Mesothelial cell of epicardium (in vitro differentiated cells): ENCODE measurements at regions not wholly inside any gene's neighbourhood (a gene's known extent, or its start where the extent isn't known, plus 50 kb on each side); places are given as distances from the start of the nearest gene placed in this dataset.

Experiments
- DNase-seq, 2 experiments: peaks; one replicate each; pipeline ENCODE4 v3.0.0; 2021; ENCODE audit warnings: low spot score in 2 of 2; ENCODE audit not compliant: unreplicated experiment in 2 of 2
- H3K27ac Mint-ChIP-seq: 2 replicates; pipeline ENCODE4 v1.8.0; 2021; ENCODE audit warnings: mixed read lengths
- H3K27me3 Mint-ChIP-seq: 2 replicates; pipeline ENCODE4 v1.8.0; 2021; ENCODE audit warnings: low read depth, mixed read lengths
- H3K36me3 Mint-ChIP-seq: 2 replicates; pipeline ENCODE4 v1.8.0; 2021; ENCODE audit warnings: mixed read lengths
- H3K4me1 Mint-ChIP-seq: 2 replicates; pipeline ENCODE4 v1.8.0; 2021; ENCODE audit warnings: mixed read lengths
- H3K4me3 Mint-ChIP-seq: 2 replicates; pipeline ENCODE4 v1.8.0; 2021; ENCODE audit warnings: mild to moderate bottlenecking, moderate library complexity, mixed read lengths
- H3K9me3 Mint-ChIP-seq: 2 replicates; pipeline ENCODE4 v1.8.0; 2021; ENCODE audit warnings: mixed read lengths
- CTCF ChIP-seq: fragments of 200-600 bp; sonication (generic); IDR thresholded peaks from one replicate; pipeline ENCODE4 v1.5.0; 2021; ENCODE audit warnings: antibody characterized with exemption; ENCODE audit not compliant: unreplicated experiment

GRCh38 chr13:89097994-89098393 lies 1426.8 kb downstream of the SLITRK5 start:
- no peaks in the 10 kb centered on the region for H3K36me3 Mint-ChIP-seq
- no peak overlapping the region for H3K27ac Mint-ChIP-seq
- no peak overlapping the region for H3K4me3 Mint-ChIP-seq
- H3K27me3 Mint-ChIP-seq, result no peaks in the 10 kb centered on the region
- no peak for TF ChIP-seq CTCF
- no peak for DNase-seq
- no peaks in the 10 kb centered on the region for H3K4me1 Mint-ChIP-seq
- no peaks in the 10 kb centered on the region for H3K9me3 Mint-ChIP-seq

GRCh38 chr13:89113744-89114143 lies 1442.6 kb downstream of the SLITRK5 start:
- H3K4me3 Mint-ChIP-seq, result no peak overlapping the region
- no peaks in the 10 kb centered on the region for H3K4me1 Mint-ChIP-seq
- no peak for DNase-seq
- no peaks in the 10 kb centered on the region for H3K27me3 Mint-ChIP-seq
- H3K9me3 Mint-ChIP-seq, result peaks cover 3% of the 10 kb centered on the region
- TF ChIP-seq CTCF, result no peak
- no peak overlapping the region for H3K27ac Mint-ChIP-seq
- no peaks in the 10 kb centered on the region for H3K36me3 Mint-ChIP-seq

- Mint-ChIP-seq H3K4me1 (no peaks in the 10 kb centered on the region), H3K4me3 (no peak overlapping the region), H3K9me3 (peaks cover 4% of the 10 kb centered on the region), H3K36me3 (no peaks in the 10 kb centered on the region), H3K27me3 (no peaks in the 10 kb centered on the region), H3K27ac (no peak overlapping the region)
- TF ChIP-seq CTCF, result peak; percentile 49
- no peak for DNase-seq
These were observed 1444.1 kb downstream of the SLITRK5 start for GRCh38 chr13:89115307-89115706.

- H3K36me3 Mint-ChIP-seq, result no peaks in the 10 kb centered on the region
- H3K27me3 Mint-ChIP-seq, result no peaks in the 10 kb centered on the region
- H3K4me1 Mint-ChIP-seq, result no peaks in the 10 kb centered on the region
- H3K9me3 Mint-ChIP-seq, result no peaks in the 10 kb centered on the region
- no peak overlapping the region for H3K4me3 Mint-ChIP-seq
- no peak for TF ChIP-seq CTCF
- no peak overlapping the region for H3K27ac Mint-ChIP-seq
- DNase-seq, result no peak
These were observed 1465.5 kb downstream of the SLITRK5 start for GRCh38 chr13:89136678-89137077.

- Mint-ChIP-seq H3K36me3 (peaks cover 1% of the 10 kb centered on the region), H3K4me1 (no peaks in the 10 kb centered on the region), H3K27me3 (no peaks in the 10 kb centered on the region), H3K4me3 (no peak overlapping the region), H3K9me3 (peaks cover 23% of the 10 kb centered on the region), H3K27ac (no peak overlapping the region)
- TF ChIP-seq CTCF, result no peak
- DNase-seq, result no peak
These were observed 1479.2 kb downstream of the SLITRK5 start for GRCh38 chr13:89150362-89150761.

GRCh38 chr13:89153941-89154340 lies 1482.8 kb downstream of the SLITRK5 start:
- Mint-ChIP-seq H3K4me1 (no peaks in the 10 kb centered on the region), H3K27ac (no peak overlapping the region), H3K9me3 (peaks cover 17% of the 10 kb centered on the region), H3K4me3 (no peak overlapping the region), H3K36me3 (peaks cover 1% of the 10 kb centered on the region), H3K27me3 (no peaks in the 10 kb centered on the region)
- no peak for TF ChIP-seq CTCF
- DNase-seq, result no peak
